GM19035 (cell line): ENCODE measurements at regions not wholly inside any gene's neighbourhood (a gene's known extent, or its start where the extent isn't known, plus 50 kb on each side); places are given as distances from the start of the nearest gene placed in this dataset.
"Not testable (repeated sequence)": the region's sequence is repeated elsewhere in the genome, so short reads cannot be mapped to it uniquely, and the experiment has no call there.

ENCODE experiments used
- ATAC-seq: cut with Tn5 transposase; IDR thresholded peaks from one replicate; pipeline ENCODE4 v1.9.1; 2021; ENCODE audit not compliant: unreplicated experiment

DNA sequence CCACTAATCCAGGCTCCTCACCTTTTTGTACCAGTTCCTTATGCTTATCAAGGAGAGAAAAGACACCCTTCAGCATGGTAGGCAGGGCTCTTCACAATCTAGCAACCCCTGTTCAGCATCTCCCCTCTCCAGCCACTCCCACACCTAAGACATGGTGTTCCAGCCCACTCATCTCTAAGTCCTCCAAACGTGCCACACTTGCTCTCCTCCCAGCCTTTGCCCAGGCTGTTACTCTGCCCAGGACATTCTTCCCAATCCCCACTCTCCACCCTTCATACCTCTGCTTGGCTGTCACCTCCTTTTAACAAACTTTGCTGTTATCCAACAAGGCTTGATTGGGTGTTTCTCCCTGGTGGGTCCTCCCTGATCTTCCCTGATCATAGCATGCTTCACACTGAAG, 270.6 kb upstream of the CHAC2 start:
- no peak for ATAC-seq

DNA sequence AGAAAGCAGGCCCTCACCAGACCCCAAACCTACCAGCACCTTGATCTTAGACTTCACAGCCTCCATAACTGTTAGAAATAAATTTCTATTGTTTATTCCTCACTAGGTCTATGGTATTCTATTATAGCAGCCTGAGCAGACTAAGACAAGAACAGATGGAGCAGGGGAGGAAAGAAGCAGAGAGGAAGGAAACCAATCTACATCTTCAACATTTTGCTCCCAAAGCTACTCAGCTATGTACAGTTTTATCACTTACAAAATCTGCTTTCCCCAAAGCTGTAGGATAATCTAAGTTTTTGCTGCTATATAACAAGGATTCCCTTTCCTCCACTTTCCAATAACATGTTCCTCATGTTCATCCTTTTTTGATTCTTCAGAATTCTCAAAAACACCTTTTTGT, 274.4 kb upstream of the CHAC2 start:
- no peak for ATAC-seq

DNA sequence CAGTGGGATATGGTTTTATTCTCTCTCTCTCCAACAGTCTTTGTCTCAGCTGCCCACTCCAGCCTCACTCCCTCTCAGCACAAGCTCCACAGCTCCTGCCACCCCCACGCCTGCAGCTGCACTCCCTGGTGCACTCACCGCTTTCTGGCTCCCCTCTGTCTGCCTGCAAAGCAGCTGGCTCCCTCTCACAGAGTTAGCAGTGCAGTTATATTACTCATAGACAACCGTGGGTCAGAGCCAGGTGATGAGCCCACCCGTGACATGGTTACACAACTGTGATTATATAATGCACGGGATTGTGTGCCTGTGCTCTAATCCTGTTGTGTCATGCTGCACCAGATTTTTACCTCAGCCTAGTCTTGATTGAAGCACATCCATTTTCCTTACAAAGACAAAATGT, 276.9 kb upstream of the CHAC2 start:
- ATAC-seq = no peak

DNA sequence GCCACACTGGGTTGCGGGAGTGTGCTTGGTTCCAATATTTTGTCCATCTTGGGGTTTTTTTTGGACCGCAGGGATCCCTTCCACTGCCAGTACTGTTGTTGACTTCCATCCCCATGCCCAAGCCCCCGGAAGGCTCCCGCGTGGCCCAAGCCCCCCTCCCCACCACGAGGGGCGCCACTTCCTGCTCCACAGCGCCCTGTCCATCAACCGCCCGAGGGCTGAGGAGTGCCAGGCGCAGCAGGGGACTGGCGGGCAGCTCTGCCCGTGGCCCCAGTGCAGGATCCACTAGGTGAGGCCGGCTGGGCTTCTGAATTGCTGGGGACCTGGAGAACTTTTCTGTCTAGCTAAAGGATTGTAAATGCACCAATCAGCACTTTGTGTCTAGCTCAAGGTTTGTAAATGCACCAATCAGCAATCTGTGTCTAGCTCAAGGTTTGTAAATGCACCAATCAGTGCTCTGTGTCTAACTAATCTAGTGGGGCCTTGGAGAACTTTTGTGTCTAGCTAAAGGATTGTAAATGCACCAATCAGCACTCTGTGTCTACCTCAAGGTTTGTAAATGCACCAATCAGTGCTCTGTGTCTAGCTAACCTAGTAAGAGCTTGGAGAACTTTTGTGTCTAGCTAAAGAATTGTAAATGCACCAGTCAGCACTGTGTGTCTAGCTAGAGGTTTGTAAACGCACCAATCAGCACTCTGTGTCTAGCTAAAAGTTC, 281.3 kb upstream of the CHAC2 start:
- not testable (repeated sequence) for ATAC-seq

DNA sequence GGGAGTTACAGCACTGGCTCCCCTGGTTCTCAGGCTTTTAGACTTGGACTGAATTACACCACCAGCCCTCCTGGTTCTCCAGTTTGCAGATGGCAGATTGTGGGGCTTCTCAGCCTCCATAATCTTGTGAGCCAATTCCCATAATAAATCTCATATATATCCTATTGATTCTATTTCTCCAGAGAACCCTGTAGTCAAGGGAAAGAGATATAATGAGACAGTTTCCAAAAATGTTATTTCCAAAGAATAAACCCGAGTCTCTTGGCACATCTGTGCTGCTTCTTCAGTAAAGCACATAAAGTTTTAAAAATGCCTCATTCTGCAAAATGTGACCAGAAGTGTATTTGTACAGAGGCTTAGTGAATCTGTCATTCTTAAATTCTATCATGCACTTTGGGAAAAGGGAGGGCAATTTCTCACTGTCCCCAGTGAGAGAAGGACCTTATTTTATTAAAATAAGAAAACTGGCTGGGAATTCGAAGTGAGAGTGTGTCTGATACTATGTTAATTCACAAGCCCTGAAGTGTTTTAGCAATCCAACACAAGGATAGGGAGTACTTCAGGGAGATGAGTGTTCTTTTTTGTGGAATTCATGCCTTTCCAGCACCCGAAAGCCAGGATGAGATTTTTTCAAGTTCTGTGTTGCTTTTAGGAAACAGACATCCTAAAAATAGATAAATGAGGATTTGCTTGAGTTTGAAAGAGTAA, 282.4 kb upstream of the CHAC2 start:
- no peak for ATAC-seq

DNA sequence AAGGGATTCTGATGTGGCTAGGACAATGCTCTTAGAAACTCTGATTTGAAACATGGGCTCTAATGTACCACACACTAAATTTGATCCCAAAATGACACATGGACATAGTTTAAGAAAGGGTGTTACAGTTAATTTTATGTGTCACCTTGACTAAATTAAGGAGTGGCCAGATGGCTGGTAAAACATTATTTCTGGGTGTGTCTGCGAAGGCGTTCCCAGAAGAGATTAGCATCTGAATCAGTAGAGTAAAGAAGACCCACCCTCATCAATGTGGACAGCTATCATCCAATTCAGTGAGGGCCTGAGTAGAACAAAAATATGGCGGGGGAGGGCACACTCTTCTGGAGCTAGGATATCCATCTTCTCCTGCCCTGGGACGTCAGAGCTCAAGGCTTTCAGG, 283.1 kb upstream of the CHAC2 start:
- ATAC-seq = no peak

DNA sequence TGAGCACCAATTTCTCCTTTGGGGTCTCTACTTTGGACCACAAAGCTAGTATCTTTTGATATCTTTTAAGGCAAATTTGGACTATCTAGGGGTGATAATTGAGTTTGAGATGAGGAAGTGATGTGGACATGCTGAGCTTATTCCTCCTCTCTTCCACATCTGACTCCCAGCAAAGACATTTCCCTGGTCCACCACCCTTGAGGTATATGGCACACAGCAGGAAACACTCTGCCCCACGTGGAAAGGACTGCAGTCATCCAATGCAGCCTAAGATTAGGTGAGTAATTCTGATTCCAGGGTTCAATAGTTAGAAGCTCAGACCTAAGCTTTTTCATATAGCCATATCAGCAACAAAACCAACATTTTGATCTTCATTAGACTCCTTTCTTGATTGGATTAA, 290.1 kb upstream of the CHAC2 start:
- ATAC-seq = no peak

DNA sequence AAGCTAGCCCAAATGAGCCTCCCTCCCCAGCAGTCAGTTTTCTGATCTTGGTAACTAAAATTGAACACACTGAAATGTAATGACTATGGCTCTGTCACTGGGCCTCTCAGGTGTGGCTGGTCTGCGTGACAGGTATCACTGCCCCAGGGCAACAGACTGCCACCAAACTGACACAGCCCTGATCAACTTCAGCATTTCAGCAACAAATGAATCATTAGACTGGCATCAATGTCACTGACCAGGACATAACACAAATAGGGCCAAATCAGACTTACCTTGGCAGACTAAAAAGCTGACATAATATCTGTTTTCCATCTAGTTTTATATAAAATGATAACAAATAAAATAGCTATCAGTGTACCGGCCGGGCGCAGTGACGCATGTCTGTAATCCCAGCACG, 290.8 kb upstream of the CHAC2 start:
- no peak for ATAC-seq

DNA sequence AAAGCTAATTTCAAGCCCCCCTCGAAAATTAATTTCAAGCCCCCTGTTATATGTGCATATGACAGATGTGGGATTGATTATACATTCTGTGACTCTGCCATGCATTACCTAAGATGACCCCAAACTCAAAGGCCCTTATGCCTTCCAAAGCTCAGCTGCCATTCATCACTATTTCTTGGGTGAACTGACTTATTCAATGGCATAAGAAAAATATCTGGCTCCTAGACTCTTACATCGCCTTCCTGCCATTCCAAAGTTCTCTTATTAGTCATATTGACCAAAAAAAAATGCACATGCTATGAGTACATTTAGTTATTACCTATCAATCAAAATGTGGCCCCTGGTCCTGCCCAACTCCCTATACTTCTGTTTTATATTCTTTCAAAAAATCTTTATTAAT, 291.8 kb upstream of the CHAC2 start:
- no peak for ATAC-seq

DNA sequence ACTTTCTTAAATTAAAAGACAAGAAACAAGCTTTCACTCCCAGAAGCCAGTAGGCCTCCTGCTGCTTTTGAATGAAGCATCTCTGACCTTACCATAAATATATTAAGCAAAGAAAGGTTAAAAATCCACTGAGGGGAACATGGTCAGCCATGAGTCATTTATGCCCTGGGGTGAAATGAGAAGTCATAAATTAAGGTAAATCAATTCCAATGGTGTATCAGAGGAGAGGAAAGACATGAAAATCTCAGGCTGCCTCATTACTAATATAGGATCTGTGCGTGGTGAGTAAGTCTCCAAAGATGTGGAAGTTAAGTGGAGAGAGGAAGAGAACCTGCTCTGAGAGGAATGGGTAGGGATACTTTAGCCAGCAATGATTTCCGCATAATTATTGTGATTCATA, 292.3 kb upstream of the CHAC2 start:
- no peak for ATAC-seq

DNA sequence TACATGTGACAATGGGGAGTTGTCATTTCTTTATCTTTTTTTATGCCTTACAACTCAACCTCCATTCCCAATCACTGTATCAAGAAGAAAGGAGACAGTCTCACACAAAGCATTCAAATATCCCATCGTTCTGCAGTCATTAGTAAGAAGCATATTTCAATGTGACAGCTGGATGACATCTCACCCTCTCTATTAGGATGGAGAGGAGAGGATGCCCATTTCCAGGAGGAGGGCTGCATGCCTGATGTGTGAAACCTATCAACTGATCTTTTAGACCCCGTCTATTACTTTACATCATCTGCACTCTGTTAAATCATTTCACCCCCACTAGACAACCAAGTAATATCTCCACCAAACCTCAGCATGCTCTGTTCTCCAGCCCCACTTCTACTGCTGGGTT, 292.7 kb upstream of the CHAC2 start:
- no peak for ATAC-seq

DNA sequence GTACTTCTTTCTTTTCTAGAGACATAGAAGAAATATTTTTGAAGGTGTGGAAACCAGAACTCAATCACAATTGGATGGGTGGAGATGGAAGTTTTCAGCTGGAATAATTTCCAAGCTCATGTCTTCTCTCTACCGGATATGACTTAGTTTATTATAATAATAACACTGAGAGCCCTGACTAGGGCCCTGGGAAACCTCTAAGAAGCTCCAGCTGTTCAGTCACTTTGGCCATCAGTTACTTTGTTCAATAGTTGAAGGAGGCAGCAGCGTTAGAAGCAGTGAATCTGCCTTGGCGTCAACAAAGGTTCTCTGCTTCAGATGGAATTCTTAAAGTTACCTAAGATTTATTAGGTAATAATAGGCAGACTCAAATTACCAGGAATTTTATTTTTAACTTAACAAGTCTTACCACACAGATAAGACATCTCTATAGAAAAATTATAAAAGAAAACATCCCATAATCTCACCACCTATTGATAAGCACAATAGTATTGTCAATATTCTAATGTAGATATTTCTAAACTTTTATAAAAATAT, 293.8 kb upstream of the CHAC2 start:
- no peak for ATAC-seq

DNA sequence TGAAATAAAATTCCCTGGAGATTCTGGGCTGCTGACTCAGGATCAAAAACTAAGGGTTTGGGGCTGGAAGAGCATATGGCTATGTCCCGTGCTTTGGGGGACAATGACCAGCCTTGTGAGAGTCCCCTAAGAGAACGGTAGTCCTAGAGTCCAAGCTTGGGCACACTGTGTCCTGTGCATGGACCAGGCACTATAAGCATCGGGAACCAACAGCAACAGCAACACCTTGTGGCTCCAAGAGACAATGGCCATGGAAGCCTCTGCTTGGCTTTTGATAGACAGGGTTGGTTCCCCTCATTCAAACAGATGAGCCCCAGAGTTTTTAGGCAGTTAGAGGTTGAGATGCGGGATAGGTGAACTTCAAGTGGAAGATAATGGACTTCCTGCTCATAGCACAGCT, 294.4 kb upstream of the CHAC2 start:
- no peak for ATAC-seq

DNA sequence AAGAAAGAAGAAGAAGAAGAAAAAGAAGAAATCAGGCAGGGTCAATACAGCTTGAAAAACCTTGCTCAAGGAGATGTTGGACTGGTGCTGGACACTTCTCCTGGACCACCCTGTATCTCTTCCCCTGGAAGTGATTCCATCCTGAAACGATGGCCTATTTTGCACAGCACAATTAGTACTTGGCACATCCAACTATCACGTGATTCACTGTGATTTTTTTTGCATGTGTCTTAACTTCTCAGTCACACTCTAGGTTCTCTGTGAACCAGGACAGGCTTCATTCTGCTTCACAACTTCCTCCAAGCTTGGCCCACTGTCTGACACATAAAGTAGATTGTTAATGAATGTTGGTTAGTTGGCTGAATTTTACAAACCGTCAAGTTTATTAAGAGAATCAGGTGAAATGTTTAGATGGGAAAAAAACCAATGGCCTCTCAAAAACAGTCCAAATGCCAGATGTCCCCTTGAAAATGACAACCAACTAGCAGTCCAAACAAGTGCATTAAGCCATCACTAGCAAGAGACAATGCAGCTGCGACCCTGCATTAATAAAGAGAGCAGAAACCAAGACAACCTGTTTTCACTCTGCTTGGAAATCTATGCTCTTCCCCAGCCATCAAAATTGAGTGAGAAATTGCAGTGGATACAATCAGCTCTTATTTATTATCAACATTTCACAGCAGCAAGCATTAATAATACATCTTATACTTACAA, 300.0 kb upstream of the CHAC2 start:
- ATAC-seq = no peak

DNA sequence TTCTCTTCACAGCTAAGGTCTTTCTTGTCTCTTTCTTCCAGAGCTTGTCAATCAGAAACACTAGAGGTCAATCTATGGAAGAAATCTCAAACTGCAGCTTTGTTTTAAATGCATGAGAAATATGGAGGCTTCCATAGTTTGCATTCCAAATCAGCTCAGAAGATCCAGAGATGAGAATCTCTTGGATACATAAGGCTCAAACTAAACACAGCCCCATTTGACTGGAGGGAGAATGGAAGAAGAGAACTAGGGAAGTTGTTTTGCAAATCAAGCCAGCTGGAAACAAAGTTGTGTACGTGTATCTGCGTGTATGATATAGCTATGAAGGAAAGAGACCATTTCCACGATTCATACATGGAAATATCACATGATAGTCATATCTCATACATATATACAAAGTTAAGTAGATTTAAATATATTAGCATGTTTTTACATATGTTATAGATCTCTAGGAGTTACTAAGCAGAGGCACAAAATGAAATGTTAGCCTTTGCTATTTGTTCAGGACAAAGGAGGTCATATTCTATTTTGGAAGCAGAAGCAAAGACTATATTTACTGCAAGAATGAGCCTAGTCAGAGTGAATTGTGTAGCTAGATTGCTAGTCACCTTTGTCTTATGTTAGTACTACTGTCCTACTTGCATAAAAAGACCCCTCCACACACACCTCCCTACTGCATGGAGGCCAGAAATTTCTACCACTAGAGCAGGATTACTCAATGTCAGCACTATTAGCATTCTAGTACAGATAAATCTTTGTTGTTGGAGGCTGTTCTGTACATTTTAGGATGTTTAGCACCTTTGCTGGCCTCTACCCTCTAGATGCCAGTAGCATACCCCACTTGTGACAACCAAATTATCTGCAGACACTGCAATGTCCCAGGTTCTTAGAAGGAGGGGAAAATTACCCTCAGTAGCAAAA, 303.5 kb upstream of the CHAC2 start:
- ATAC-seq = no peak

DNA sequence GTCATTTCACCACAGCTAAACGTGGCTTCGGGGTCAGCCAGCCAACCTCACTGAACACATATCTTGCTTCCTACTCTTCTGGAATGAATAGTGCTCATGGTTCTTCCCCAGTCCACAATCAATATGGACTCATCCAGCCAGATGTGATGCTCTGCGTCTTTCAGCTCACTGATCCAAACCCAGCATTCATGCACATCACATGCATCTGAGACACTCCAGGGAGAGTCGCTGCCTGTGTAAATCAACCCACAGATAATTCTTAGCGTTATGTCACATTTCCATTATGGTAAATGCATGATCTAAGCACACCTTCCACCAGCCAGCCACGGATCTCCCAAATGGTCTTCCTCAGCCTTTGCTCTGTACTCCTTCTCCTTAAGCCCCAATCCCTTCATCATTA, 306.7 kb upstream of the CHAC2 start:
- ATAC-seq = no peak

DNA sequence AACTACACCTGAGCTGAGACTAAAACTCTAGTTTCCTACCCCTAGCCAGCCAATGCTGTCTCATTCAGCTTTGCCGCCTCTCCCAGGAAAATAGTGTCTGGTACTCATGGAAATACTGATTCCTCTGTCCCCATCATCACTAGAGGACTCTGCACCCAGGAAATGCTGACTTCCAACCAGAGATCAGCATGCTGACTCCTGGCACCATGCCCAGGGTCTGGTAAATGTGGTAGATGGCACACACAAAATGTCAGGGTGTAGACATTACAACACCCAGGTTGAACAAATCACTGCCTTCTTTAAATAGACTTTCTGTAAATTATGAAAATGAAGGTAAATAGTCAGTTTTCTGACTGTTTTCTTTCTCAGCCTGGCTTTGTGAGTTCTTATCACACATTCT, 307.3 kb upstream of the CHAC2 start:
- no peak for ATAC-seq

DNA sequence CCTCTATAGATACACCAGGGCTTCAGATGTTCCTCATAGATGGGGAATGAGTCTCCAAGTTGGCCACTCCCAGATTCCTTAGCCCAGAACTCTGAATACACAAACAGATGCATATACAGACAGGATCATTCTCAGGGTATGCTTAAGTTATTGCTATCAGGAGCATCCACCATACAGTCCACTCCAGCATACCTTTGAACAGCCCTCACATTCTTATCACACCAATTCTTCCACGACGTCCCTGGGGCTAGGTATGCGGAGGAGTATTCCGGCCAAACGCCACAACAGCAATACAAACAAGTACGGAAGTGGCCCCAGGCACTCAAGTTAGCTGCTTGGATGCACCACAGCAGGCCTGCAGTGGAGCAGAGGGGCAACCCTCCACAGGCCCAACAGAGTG, 312.5 kb upstream of the CHAC2 start:
- no peak for ATAC-seq

DNA sequence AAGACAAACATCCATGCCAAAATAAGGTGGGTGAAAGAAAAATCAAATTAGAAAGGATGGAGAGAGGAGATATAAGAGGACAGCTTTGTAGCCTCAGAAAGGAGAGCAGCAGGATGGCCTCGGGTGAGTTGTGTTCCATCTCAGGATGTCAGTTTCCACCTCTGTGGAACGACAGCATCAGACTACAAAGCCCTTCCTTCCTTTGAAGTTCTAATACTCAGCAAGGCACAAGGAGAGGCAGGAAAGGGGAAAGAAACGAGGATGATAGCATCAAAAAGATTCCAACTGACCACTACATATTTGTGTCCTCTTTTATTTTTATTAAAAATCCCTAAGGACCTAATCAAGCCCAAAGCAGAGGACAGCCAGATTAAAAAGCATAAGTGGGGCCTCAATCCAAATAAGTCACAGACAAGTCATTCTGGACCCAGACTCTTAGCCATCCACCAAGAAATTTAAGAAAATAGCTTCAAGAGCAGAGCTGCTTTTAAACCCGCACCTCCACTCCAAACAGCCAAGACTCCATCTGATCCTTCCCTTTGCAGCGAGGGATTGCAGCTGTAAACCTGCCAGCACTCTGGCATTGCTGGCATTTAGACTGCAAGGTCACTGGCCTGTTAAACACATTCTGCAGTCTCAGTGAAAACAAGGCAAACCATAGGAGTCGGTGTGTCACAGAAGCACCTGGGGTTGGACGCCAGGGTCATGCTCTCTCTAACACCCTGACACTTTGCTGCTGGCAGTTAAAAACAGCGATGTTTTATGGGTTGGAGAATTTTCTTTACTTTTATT, 314.5 kb upstream of the CHAC2 start:
- no peak for ATAC-seq

DNA sequence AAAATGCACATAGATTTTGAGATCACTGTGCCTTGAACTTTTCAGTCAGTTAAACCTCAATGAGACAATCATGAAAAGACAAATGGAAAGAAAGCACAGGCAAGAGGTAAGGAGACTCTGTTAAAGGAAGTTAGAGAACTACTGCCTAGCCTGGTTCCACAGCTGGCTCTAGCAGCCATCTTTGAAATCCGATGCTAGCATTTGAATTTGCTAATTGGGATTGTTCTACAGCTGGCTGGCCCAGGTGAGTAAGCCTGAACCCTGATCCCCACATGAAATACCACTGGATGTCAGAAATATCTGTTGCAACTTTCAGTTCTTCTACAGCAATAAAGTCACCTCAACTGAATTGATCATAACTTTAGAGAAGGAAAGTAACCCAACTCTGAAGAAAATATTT, 315.2 kb upstream of the CHAC2 start:
- no peak for ATAC-seq
